CD8-positive, alpha-beta memory T cell (primary cell): ENCODE measurements at regions not wholly inside any gene's neighbourhood (a gene's known extent, or its start where the extent isn't known, plus 50 kb on each side); places are given as distances from the start of the nearest gene placed in this dataset.
"Not testable (repeated sequence)": the region's sequence is repeated elsewhere in the genome, so short reads cannot be mapped to it uniquely, and the experiment has no call there.

ENCODE experiments used
- CTCF ChIA-PET: fragments of 350-600 bp; sonication (Branson Sonifier 250); formaldehyde crosslinking; loops from one replicate; lab custom pipeline; 2021; ENCODE audit warnings: antibody characterized with exemption; lab: Charles Lee
- POLR2A ChIA-PET: fragments of 350-600 bp; sonication (Branson Sonifier 250); formaldehyde crosslinking; loops from one replicate; lab custom pipeline; 2021; ENCODE audit warnings: antibody characterized with exemption; lab: Charles Lee
- DNase-seq, 5 donors: peaks; one replicate each; pipeline versions ENCODE4 v3.0.0 to v3.0.0-alpha.2; 2020 to 2022; ENCODE audit warnings: mixed read lengths in 1 of 5
- H3K27ac ChIP-seq: one replicate; pipeline ENCODE4 v1.7.0; 2013; ENCODE audit warnings: low read depth, mild to moderate bottlenecking, low read length, moderate library complexity
- H3K27me3 ChIP-seq: 2 replicates; pipeline ENCODE4 v1.7.0; 2013; ENCODE audit warnings: low read length, mild to moderate bottlenecking; ENCODE audit not compliant: insufficient read depth, poor library complexity, severe bottlenecking
- H3K36me3 ChIP-seq: 2 replicates; pipeline ENCODE4 v1.7.0; 2013; ENCODE audit warnings: mild to moderate bottlenecking, low read length, moderate library complexity; ENCODE audit not compliant: insufficient read depth
- H3K4me1 ChIP-seq: 2 replicates; pipeline ENCODE4 v1.7.0; 2013; ENCODE audit warnings: mild to moderate bottlenecking, low read length, moderate library complexity; ENCODE audit not compliant: insufficient read depth
- H3K4me3 ChIP-seq: 2 replicates; pipeline ENCODE4 v1.7.0; 2013; ENCODE audit warnings: mild to moderate bottlenecking, low read length
- H3K9me3 ChIP-seq: 2 replicates; pipeline ENCODE4 v1.7.0; 2013; ENCODE audit warnings: mild to moderate bottlenecking, low read length
- H3K27ac Mint-ChIP-seq, 8 donors: one replicate each; pipeline ENCODE4 v1.8.0; 2020 to 2021; ENCODE audit warnings: mixed read lengths in 8 of 8, mild to moderate bottlenecking in 6 of 8, inconsistent platforms in 3 of 8, moderate library complexity in 3 of 8
- H3K27me3 Mint-ChIP-seq, 2 donors: one replicate each; pipeline ENCODE4 v1.8.0; 2020 to 2021; ENCODE audit warnings: mixed read lengths in 2 of 2, mild to moderate bottlenecking in 1 of 2, moderate library complexity in 1 of 2
- H3K36me3 Mint-ChIP-seq, 3 donors: one replicate each; pipeline ENCODE4 v1.8.0; 2020 to 2021; ENCODE audit warnings: mixed read lengths in 3 of 3, inconsistent platforms in 1 of 3, mild to moderate bottlenecking in 1 of 3
- H3K4me1 Mint-ChIP-seq, 3 donors: one replicate each; pipeline ENCODE4 v1.8.0; 2020 to 2021; ENCODE audit warnings: mixed read lengths in 3 of 3, inconsistent platforms in 1 of 3, mild to moderate bottlenecking in 1 of 3
- H3K4me3 Mint-ChIP-seq, 7 donors: one replicate each; pipeline ENCODE4 v1.8.0; 2020 to 2021; ENCODE audit warnings: mixed read lengths in 7 of 7, mild to moderate bottlenecking in 6 of 7, moderate library complexity in 4 of 7, inconsistent platforms in 2 of 7
- H3K9me3 Mint-ChIP-seq, 5 donors: one replicate each; pipeline ENCODE4 v1.8.0; 2020 to 2022; ENCODE audit warnings: mixed read lengths in 5 of 5, mild to moderate bottlenecking in 3 of 5, moderate library complexity in 2 of 5, inconsistent platforms in 1 of 5

- Histone ChIP-seq H3K4me3 (no peak overlapping the region), H3K27ac (no peak overlapping the region), H3K4me1 (no peaks in the 10 kb centered on the region), H3K27me3 (no peaks in the 10 kb centered on the region), H3K36me3 (no peaks in the 10 kb centered on the region), H3K9me3 (no peaks in the 10 kb centered on the region)
- Mint-ChIP-seq H3K4me1 (no peaks in the 10 kb centered on the region), H3K9me3 (peaks cover 0 to 33% (median 5%) of the 10 kb centered on the region in 5 donors), H3K27me3 (no peaks in the 10 kb centered on the region), H3K36me3 (no peaks in the 10 kb centered on the region), H3K27ac (no peak overlapping the region), H3K4me3 (no peak overlapping the region)
- ChIA-PET POLR2A (no interaction called here), CTCF (no interaction called here)
- DNase-seq = no peak
Measured at GRCh38 chr6:19231878-19232561, 605.1 kb upstream of the ID4 start.

- H3K4me3 Mint-ChIP-seq = no peak overlapping the region
- Histone ChIP-seq H3K27me3 (no peaks in the 10 kb centered on the region), H3K4me1 (no peaks in the 10 kb centered on the region), H3K9me3 (no peaks in the 10 kb centered on the region), H3K36me3 (no peaks in the 10 kb centered on the region), H3K27ac (no peak overlapping the region), H3K4me3 (no peak overlapping the region)
- H3K27me3 Mint-ChIP-seq = peaks cover 0 to 1% of the 10 kb centered on the region in 2 donors
- H3K36me3 Mint-ChIP-seq = no peaks in the 10 kb centered on the region
- H3K4me1 Mint-ChIP-seq = no peaks in the 10 kb centered on the region
- H3K27ac Mint-ChIP-seq = no peak overlapping the region
- POLR2A ChIA-PET = no interaction called here
- DNase-seq = no peak
- H3K9me3 Mint-ChIP-seq = peaks cover 24 to 50% (median 32%) of the 10 kb centered on the region in 5 donors
- CTCF ChIA-PET = interaction anchor here (1.1 kb wide), 1 partner anchor 12 kb away, joined by 3 read pairs; no protein-coding TSS in a partner anchor
Measured at GRCh38 chr6:19245656-19246055, 591.5 kb upstream of the ID4 start.

- H3K4me3 Mint-ChIP-seq, H3K27ac ChIP-seq, H3K4me1 Mint-ChIP-seq, H3K4me1 ChIP-seq, H3K9me3 ChIP-seq, CTCF ChIA-PET, H3K27me3 Mint-ChIP-seq, H3K27ac Mint-ChIP-seq, H3K36me3 ChIP-seq, POLR2A ChIA-PET, H3K27me3 ChIP-seq, H3K36me3 Mint-ChIP-seq, H3K4me3 ChIP-seq, DNase-seq: not testable (repeated sequence)
- peaks cover 20 to 44% (median 32%) of the 10 kb centered on the region in 5 donors for H3K9me3 Mint-ChIP-seq
Measured at GRCh38 chr6:19247181-19247580, 590.0 kb upstream of the ID4 start.

GRCh38 chr6:19256123-19256522, 581.0 kb upstream of the ID4 start:
- H3K9me3 ChIP-seq, H3K27ac ChIP-seq, H3K27me3 Mint-ChIP-seq, H3K4me1 ChIP-seq, H3K27me3 ChIP-seq, H3K27ac Mint-ChIP-seq, H3K4me3 Mint-ChIP-seq, DNase-seq, POLR2A ChIA-PET, H3K36me3 ChIP-seq, CTCF ChIA-PET, H3K4me3 ChIP-seq, H3K36me3 Mint-ChIP-seq, H3K4me1 Mint-ChIP-seq, H3K9me3 Mint-ChIP-seq: not testable (repeated sequence)

GRCh38 chr6:19261642-19262041, 575.5 kb upstream of the ID4 start:
- Histone ChIP-seq H3K4me3 (no peak overlapping the region), H3K9me3 (no peaks in the 10 kb centered on the region), H3K36me3 (no peaks in the 10 kb centered on the region), H3K27ac (no peak overlapping the region), H3K27me3 (no peaks in the 10 kb centered on the region), H3K4me1 (no peaks in the 10 kb centered on the region)
- Mint-ChIP-seq H3K9me3 (peaks cover 0 to 3% (median 0%) of the 10 kb centered on the region in 5 donors), H3K4me3 (no peak overlapping the region), H3K27ac (no peak overlapping the region), H3K36me3 (no peaks in the 10 kb centered on the region), H3K4me1 (no peaks in the 10 kb centered on the region), H3K27me3 (no peaks in the 10 kb centered on the region)
- ChIA-PET POLR2A (no interaction called here), CTCF (no interaction called here)
- no peak for DNase-seq

- Histone ChIP-seq H3K36me3 (no peaks in the 10 kb centered on the region), H3K27ac (no peak overlapping the region), H3K27me3 (no peaks in the 10 kb centered on the region), H3K4me3 (no peak overlapping the region), H3K4me1 (no peaks in the 10 kb centered on the region), H3K9me3 (no peaks in the 10 kb centered on the region)
- Mint-ChIP-seq H3K27ac (no peak overlapping the region), H3K36me3 (peaks cover 0 to 3% (median 0%) of the 10 kb centered on the region in 3 donors), H3K9me3 (peaks cover 2 to 14% (median 3%) of the 10 kb centered on the region in 5 donors), H3K4me1 (no peaks in the 10 kb centered on the region), H3K27me3 (no peaks in the 10 kb centered on the region), H3K4me3 (no peak overlapping the region)
- ChIA-PET CTCF (no interaction called here), POLR2A (no interaction called here)
- DNase-seq = no peak
Measured at GRCh38 chr6:19268117-19268516, 569.1 kb upstream of the ID4 start.

GRCh38 chr6:19268718-19269117, 568.5 kb upstream of the ID4 start:
- Mint-ChIP-seq H3K4me3 (no peak overlapping the region), H3K27me3 (no peaks in the 10 kb centered on the region), H3K36me3 (peaks cover 0 to 3% (median 0%) of the 10 kb centered on the region in 3 donors), H3K27ac (no peak overlapping the region), H3K4me1 (no peaks in the 10 kb centered on the region), H3K9me3 (peaks cover 2 to 14% (median 3%) of the 10 kb centered on the region in 5 donors)
- Histone ChIP-seq H3K27ac (no peak overlapping the region), H3K36me3 (no peaks in the 10 kb centered on the region), H3K4me3 (no peak overlapping the region), H3K27me3 (no peaks in the 10 kb centered on the region), H3K9me3 (no peaks in the 10 kb centered on the region), H3K4me1 (no peaks in the 10 kb centered on the region)
- ChIA-PET CTCF (no interaction called here), POLR2A (no interaction called here)
- DNase-seq = no peak

- POLR2A ChIA-PET = no interaction called here
- no peak for DNase-seq
- H3K36me3 ChIP-seq = no peaks in the 10 kb centered on the region
- CTCF ChIA-PET = no interaction called here
- no peak overlapping the region for H3K27ac ChIP-seq
- Mint-ChIP-seq H3K4me3 (no peak overlapping the region), H3K9me3 (peaks cover 2 to 14% (median 5%) of the 10 kb centered on the region in 5 donors), H3K4me1 (no peaks in the 10 kb centered on the region), H3K27me3 (no peaks in the 10 kb centered on the region), H3K27ac (no peak overlapping the region), H3K36me3 (peaks cover 0 to 3% (median 0%) of the 10 kb centered on the region in 3 donors)
- no peaks in the 10 kb centered on the region for H3K4me1 ChIP-seq
- H3K27me3 ChIP-seq = no peaks in the 10 kb centered on the region
- H3K9me3 ChIP-seq = no peaks in the 10 kb centered on the region
- no peak overlapping the region for H3K4me3 ChIP-seq
Measured at GRCh38 chr6:19269341-19269898, 567.8 kb upstream of the ID4 start.
